HEK293 (cell line): ENCODE measurements at regions not wholly inside any gene's neighbourhood (a gene's known extent, or its start where the extent isn't known, plus 50 kb on each side); places are given as distances from the start of the nearest gene placed in this dataset.

Source experiments
- CTCF ChIA-PET: fragments of 350-600 bp; formaldehyde crosslinking; extraction: SDS; loops from one replicate; lab custom pipeline; 2021; ENCODE audit warnings: antibody characterized with exemption; lab: Yijun Ruan, JAX
- POLR2A ChIA-PET: fragments of 300-600 bp; formaldehyde crosslinking; extraction: SDS; loops from one replicate; lab custom pipeline; 2020; ENCODE audit warnings: antibody characterized with exemption, inconsistent platforms; lab: Yijun Ruan, JAX
- H3K27ac ChIP-seq: fragments of 200-500 bp; sonication (Bioruptor generic); 2 replicates; pipeline ENCODE4 v1.5.1; 2014; ENCODE audit warnings: low read depth, low read length, control low read depth, inconsistent platforms; ENCODE audit errors: extremely low read depth
- H3K36me3 ChIP-seq, 2 experiments: fragments of 200-500 bp in 1 of 2; sonication (Bioruptor generic) in 1 of 2; 1 replicate in 1 of 2; 2 replicates in 1 of 2; pipeline ENCODE4 v1.5.1; 2014 to 2017; ENCODE audit warnings: inconsistent platforms in 2 of 2, low read length in 2 of 2; ENCODE audit not compliant: control insufficient read depth in 2 of 2, insufficient read depth in 1 of 2
- H3K4me1 ChIP-seq: fragments of 200-500 bp; sonication (Bioruptor generic); 2 replicates; pipeline ENCODE4 v1.5.1; 2014; ENCODE audit warnings: mild to moderate bottlenecking, low read length, inconsistent platforms; ENCODE audit not compliant: control insufficient read depth, insufficient read depth
- H3K4me3 ChIP-seq: 2 replicates; pipeline ENCODE4 v1.5.1; 2011; ENCODE audit warnings: low read depth, mild to moderate bottlenecking, control low read depth, low read length, moderate library complexity
- H3K9me3 ChIP-seq: fragments of 200-500 bp; sonication (Bioruptor generic); 2 replicates; pipeline ENCODE4 v1.5.1; 2014; ENCODE audit warnings: low read depth, low read length, inconsistent platforms; ENCODE audit not compliant: control insufficient read depth, insufficient read depth
- EGR2 ChIP-seq: fragments of 450-650 bp; formaldehyde crosslinking; IDR thresholded peaks from 2 replicates; pipeline ENCODE4 v1.5.1; 2016; ENCODE audit warnings: low read depth, missing biosample characterization, missing genetic modification characterization
- KLF10 ChIP-seq: fragments of 450-650 bp; IDR thresholded peaks from 2 replicates; pipeline ENCODE4 v1.5.1; 2018; ENCODE audit warnings: missing biosample characterization, mild to moderate bottlenecking, missing genetic modification characterization
- OSR2 ChIP-seq: fragments of 450-650 bp; formaldehyde crosslinking; IDR thresholded peaks from 2 replicates; pipeline ENCODE4 v1.5.1; 2016; ENCODE audit warnings: missing biosample characterization, missing genetic modification characterization
- PRDM4 ChIP-seq: fragments of 450-650 bp; formaldehyde crosslinking; IDR thresholded peaks from 2 replicates; pipeline ENCODE4 v1.5.1; 2017; ENCODE audit warnings: missing biosample characterization, missing genetic modification characterization
- SALL2 ChIP-seq: fragments of 450-650 bp; formaldehyde crosslinking; IDR thresholded peaks from 2 replicates; pipeline ENCODE4 v1.5.0; 2017; ENCODE audit warnings: missing biosample characterization, mild to moderate bottlenecking, missing genetic modification characterization, borderline replicate concordance
- SCRT1 ChIP-seq: fragments of 450-650 bp; formaldehyde crosslinking; IDR thresholded peaks from 2 replicates; pipeline ENCODE4 v1.5.1; 2016; ENCODE audit warnings: missing biosample characterization, missing genetic modification characterization, borderline replicate concordance
- ZBTB44 ChIP-seq: fragments of 450-650 bp; IDR thresholded peaks from 2 replicates; pipeline ENCODE4 v1.5.1; 2018; ENCODE audit warnings: missing biosample characterization, mild to moderate bottlenecking, missing genetic modification characterization
- ZEB2 ChIP-seq: fragments of 450-650 bp; formaldehyde crosslinking; IDR thresholded peaks from 2 replicates; pipeline ENCODE4 v1.5.1; 2016; ENCODE audit warnings: missing biosample characterization, missing genetic modification characterization
- ZNF121 ChIP-seq: fragments of 450-650 bp; formaldehyde crosslinking; IDR thresholded peaks from 2 replicates; pipeline ENCODE4 v1.5.1; 2016; ENCODE audit warnings: missing biosample characterization, missing genetic modification characterization
- ZNF202 ChIP-seq: fragments of 450-650 bp; formaldehyde crosslinking; IDR thresholded peaks from 2 replicates; pipeline ENCODE4 v1.5.1; 2016; ENCODE audit warnings: missing biosample characterization, missing genetic modification characterization, borderline replicate concordance
- ZNF530 ChIP-seq: fragments of 450-650 bp; formaldehyde crosslinking; IDR thresholded peaks from 2 replicates; pipeline ENCODE4 v1.5.1; 2016; ENCODE audit warnings: low read depth, missing biosample characterization, missing genetic modification characterization
- ZNF558 ChIP-seq: fragments of 450-650 bp; formaldehyde crosslinking; IDR thresholded peaks from 2 replicates; pipeline ENCODE4 v1.5.1; 2016; ENCODE audit warnings: missing biosample characterization, missing genetic modification characterization
- ZNF623 ChIP-seq: fragments of 450-650 bp; formaldehyde crosslinking; IDR thresholded peaks from 2 replicates; pipeline ENCODE4 v1.5.1; 2016; ENCODE audit warnings: missing biosample characterization, missing genetic modification characterization
- ZNF747 ChIP-seq: fragments of 450-650 bp; formaldehyde crosslinking; IDR thresholded peaks from 2 replicates; pipeline ENCODE4 v1.5.1; 2016; ENCODE audit warnings: missing biosample characterization, missing genetic modification characterization
- TF ChIP-seq, protein P1 (sequence below): fragments of 450-650 bp; formaldehyde crosslinking; IDR thresholded peaks from 2 replicates; pipeline ENCODE4 v1.5.1; 2016; ENCODE audit warnings: missing biosample characterization, missing genetic modification characterization, borderline replicate concordance
- TF ChIP-seq, protein P2 (sequence below): fragments of 450-650 bp; formaldehyde crosslinking; IDR thresholded peaks from 2 replicates; pipeline ENCODE4 v1.5.1; 2016; ENCODE audit warnings: missing biosample characterization, missing genetic modification characterization
- TF ChIP-seq, protein P3 (sequence below): fragments of 450-650 bp; formaldehyde crosslinking; IDR thresholded peaks from 2 replicates; pipeline ENCODE4 v1.5.1; 2016; ENCODE audit warnings: missing biosample characterization, missing genetic modification characterization
- TF ChIP-seq, protein P4 (sequence below): fragments of 450-650 bp; formaldehyde crosslinking; IDR thresholded peaks from 2 replicates; pipeline ENCODE4 v1.5.1; 2017; ENCODE audit warnings: missing biosample characterization, missing genetic modification characterization

DNA sequence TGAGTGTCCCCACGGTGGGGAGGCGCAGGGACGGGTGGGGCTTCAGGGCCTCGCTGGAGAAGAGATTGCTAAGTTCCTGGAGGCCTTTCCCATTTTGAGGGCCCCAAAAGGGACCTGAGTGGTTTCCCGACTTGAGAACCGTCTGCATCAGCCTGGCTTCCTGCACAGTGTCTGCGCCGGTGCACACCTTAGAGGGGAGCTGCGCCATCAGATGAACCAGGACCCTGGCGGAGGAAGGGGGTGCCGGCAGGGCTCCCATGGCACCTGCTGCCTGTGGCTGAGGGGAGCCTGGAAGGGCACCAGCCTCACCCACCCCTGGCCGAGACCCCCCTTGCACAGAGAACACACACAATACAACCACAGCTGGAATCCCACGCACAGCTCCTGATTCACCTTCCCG, 465.1 kb upstream of the MYT1L start (continued):
- TF ChIP-seq, protein P1, sequence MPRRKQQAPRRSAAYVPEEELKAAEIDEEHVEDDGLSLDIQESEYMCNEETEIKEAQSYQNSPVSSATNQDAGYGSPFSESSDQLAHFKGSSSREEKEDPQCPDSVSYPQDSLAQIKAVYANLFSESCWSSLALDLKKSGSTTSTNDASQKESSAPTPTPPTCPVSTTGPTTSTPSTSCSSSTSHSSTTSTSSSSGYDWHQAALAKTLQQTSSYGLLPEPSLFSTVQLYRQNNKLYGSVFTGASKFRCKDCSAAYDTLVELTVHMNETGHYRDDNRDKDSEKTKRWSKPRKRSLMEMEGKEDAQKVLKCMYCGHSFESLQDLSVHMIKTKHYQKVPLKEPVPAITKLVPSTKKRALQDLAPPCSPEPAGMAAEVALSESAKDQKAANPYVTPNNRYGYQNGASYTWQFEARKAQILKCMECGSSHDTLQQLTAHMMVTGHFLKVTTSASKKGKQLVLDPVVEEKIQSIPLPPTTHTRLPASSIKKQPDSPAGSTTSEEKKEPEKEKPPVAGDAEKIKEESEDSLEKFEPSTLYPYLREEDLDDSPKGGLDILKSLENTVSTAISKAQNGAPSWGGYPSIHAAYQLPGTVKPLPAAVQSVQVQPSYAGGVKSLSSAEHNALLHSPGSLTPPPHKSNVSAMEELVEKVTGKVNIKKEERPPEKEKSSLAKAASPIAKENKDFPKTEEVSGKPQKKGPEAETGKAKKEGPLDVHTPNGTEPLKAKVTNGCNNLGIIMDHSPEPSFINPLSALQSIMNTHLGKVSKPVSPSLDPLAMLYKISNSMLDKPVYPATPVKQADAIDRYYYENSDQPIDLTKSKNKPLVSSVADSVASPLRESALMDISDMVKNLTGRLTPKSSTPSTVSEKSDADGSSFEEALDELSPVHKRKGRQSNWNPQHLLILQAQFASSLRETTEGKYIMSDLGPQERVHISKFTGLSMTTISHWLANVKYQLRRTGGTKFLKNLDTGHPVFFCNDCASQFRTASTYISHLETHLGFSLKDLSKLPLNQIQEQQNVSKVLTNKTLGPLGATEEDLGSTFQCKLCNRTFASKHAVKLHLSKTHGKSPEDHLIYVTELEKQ (tag by site-specific recombination) = no peak
- TF ChIP-seq, protein P2, sequence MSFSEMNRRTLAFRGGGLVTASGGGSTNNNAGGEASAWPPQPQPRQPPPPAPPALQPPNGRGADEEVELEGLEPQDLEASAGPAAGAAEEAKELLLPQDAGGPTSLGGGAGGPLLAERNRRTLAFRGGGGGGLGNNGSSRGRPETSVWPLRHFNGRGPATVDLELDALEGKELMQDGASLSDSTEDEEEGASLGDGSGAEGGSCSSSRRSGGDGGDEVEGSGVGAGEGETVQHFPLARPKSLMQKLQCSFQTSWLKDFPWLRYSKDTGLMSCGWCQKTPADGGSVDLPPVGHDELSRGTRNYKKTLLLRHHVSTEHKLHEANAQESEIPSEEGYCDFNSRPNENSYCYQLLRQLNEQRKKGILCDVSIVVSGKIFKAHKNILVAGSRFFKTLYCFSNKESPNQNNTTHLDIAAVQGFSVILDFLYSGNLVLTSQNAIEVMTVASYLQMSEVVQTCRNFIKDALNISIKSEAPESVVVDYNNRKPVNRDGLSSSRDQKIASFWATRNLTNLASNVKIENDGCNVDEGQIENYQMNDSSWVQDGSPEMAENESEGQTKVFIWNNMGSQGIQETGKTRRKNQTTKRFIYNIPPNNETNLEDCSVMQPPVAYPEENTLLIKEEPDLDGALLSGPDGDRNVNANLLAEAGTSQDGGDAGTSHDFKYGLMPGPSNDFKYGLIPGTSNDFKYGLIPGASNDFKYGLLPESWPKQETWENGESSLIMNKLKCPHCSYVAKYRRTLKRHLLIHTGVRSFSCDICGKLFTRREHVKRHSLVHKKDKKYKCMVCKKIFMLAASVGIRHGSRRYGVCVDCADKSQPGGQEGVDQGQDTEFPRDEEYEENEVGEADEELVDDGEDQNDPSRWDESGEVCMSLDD (tag by site-specific recombination) = no peak

- no peaks in the 10 kb centered on the region for H3K36me3 ChIP-seq
- no peaks in the 10 kb centered on the region for H3K4me1 ChIP-seq
- no peaks in the 10 kb centered on the region for H3K9me3 ChIP-seq
- CTCF ChIA-PET = no interaction called here
- POLR2A ChIA-PET = no interaction called here
- no peak overlapping the region for H3K27ac ChIP-seq
- TF ChIP-seq, protein P3, sequence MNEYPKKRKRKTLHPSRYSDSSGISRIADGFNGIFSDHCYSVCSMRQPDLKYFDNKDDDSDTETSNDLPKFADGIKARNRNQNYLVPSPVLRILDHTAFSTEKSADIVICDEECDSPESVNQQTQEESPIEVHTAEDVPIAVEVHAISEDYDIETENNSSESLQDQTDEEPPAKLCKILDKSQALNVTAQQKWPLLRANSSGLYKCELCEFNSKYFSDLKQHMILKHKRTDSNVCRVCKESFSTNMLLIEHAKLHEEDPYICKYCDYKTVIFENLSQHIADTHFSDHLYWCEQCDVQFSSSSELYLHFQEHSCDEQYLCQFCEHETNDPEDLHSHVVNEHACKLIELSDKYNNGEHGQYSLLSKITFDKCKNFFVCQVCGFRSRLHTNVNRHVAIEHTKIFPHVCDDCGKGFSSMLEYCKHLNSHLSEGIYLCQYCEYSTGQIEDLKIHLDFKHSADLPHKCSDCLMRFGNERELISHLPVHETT (tag by site-specific recombination) = no peak
- TF ChIP-seq, protein P2 (tag by site-specific recombination) = no peak
- TF ChIP-seq ZNF623 = no peak
- no peak for TF ChIP-seq ZNF202
- TF ChIP-seq ZBTB44 (tag by site-specific recombination) = no peak
- no peak for TF ChIP-seq PRDM4 (tag by site-specific recombination)
- no peak for TF ChIP-seq ZNF747 (tag by site-specific recombination)
- TF ChIP-seq ZNF558 = no peak
- TF ChIP-seq OSR2 (tag by site-specific recombination) = no peak
- TF ChIP-seq SALL2 (tag by site-specific recombination) = no peak
- no peak for TF ChIP-seq KLF10 (tag by site-specific recombination)
- TF ChIP-seq, protein P4, sequence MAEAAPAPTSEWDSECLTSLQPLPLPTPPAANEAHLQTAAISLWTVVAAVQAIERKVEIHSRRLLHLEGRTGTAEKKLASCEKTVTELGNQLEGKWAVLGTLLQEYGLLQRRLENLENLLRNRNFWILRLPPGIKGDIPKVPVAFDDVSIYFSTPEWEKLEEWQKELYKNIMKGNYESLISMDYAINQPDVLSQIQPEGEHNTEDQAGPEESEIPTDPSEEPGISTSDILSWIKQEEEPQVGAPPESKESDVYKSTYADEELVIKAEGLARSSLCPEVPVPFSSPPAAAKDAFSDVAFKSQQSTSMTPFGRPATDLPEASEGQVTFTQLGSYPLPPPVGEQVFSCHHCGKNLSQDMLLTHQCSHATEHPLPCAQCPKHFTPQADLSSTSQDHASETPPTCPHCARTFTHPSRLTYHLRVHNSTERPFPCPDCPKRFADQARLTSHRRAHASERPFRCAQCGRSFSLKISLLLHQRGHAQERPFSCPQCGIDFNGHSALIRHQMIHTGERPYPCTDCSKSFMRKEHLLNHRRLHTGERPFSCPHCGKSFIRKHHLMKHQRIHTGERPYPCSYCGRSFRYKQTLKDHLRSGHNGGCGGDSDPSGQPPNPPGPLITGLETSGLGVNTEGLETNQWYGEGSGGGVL (tag by site-specific recombination) = no peak
- no peak for TF ChIP-seq SCRT1 (tag by site-specific recombination)
- no peak for TF ChIP-seq EGR2 (tag by site-specific recombination)
- TF ChIP-seq ZNF121 (tag by site-specific recombination) = no peak
- no peak for TF ChIP-seq ZNF530
- no peak for TF ChIP-seq ZEB2
- no peak overlapping the region for H3K4me3 ChIP-seq
Measured at GRCh38 chr2:2795438-2796091, 464.5 kb upstream of the MYT1L start.
